ENCODE measurements at regions not wholly inside any gene's neighbourhood (a gene's known extent, or its start where the extent isn't known, plus 50 kb on each side); places are given as distances from the start of the nearest gene placed in this dataset.

- TF ChIP-seq CTCF (IDR thresholded peaks at IDR 0.05), result no peak
- no peak for TF ChIP-seq POLR2A (IDR thresholded peaks at IDR 0.05)
Observed at GRCh38 chr2:62556086-62556485, 50.1 kb upstream of the TMEM17 start.

All from adrenal gland (tissue), 5 donors.